Activated CD4-positive, alpha-beta T cell treated with anti-CD3 and anti-CD28 coated beads for 48 hours (primary cell): ENCODE measurements at regions not wholly inside any gene's neighbourhood (a gene's known extent, or its start where the extent isn't known, plus 50 kb on each side); places are given as distances from the start of the nearest gene placed in this dataset.

ENCODE experiments used
- DNase-seq: peaks from one replicate; pipeline ENCODE4 v3.0.0-alpha.2; 2020

GRCh38 chr1:88035578-88035977 is 648.5 kb upstream of the PKN2 start:
- no peak for DNase-seq

- no peak for DNase-seq
Measured at GRCh38 chr1:88036345-88037014, 647.6 kb upstream of the PKN2 start.

DNA sequence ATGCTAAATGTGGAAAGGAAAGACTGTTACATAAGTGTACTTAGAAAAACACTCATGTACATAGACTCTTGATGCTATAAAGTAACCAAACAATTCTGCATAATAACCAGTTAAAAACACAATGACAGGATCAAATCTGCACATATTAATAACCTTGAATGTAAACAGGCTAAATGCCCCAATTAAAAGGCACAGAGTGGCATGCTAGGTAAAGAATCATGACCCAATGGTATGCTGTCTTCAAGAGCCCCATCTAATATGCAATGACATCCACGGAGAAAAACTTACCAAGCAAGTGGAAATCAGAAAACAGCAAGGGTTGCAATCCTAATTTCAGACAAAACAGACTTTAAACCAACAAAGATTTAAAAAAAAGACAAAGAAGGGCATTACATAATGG is 644.8 kb upstream of the PKN2 start:
- no peak for DNase-seq

- DNase-seq = no peak
Measured at GRCh38 chr1:88043834-88044233, 640.2 kb upstream of the PKN2 start.

GRCh38 chr1:88052167-88052566 is 631.9 kb upstream of the PKN2 start:
- DNase-seq = no peak

GRCh38 chr1:88053065-88053464 is 631.0 kb upstream of the PKN2 start:
- no peak for DNase-seq

DNA sequence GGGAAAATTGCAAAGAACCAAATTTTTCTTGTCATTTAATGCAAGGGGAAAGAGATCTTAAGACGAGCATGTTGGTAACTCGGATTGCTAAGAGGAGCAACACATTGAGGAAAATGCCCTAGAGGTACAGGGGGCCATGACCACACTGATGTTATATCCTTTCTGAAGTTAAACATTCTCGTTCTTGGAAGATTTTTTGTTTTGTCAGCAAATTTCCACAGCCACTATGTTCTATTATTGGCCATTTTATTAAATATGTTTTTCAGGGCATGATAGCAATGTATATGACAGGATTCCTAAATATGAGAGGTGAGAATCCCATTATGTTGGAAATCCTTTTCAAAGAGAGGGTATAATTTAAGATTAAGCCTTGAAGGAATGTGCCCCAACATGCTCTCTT is 627.2 kb upstream of the PKN2 start:
- no peak for DNase-seq

- DNase-seq = no peak
Measured at GRCh38 chr1:88058205-88058604, 625.9 kb upstream of the PKN2 start.

GRCh38 chr1:88060112-88060673 is 623.9 kb upstream of the PKN2 start:
- DNase-seq = no peak

GRCh38 chr1:88060750-88061491 is 623.2 kb upstream of the PKN2 start:
- no peak for DNase-seq

DNA sequence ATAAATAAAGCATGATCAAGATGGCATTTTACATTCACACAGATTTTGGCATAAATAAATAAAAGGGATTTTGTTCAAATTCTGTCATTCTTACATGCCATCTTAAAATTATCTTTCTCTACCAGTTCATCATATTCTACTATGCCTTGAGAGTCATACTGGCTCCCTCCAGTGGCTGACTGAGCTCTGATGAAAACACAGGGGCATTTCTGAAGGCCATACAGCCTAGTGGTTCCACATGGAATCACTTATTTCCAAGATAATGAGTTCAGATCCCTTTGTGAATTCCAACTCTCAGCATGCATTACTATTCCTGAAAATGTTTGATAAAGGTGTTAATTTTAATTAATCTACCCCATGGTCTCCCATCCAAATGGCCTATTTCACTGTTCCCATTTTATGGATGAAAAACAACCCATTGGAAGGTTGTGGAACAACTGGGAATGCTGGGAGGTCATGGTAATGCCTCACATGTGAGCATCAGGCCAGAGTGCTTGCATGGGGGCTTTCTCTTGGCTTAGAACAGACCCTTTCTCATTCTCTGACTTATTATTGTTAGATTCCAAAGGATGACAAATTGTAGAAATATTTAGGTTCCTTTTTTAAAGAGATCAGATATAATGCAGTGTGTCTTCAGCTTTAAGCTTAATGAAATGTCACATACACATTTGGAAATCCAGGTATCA is 622.4 kb upstream of the PKN2 start:
- peak; percentile 18 for DNase-seq

GRCh38 chr1:88062650-88063153 is 621.4 kb upstream of the PKN2 start:
- no peak for DNase-seq

- DNase-seq = no peak
Measured at GRCh38 chr1:88063605-88064004, 620.5 kb upstream of the PKN2 start.

DNA sequence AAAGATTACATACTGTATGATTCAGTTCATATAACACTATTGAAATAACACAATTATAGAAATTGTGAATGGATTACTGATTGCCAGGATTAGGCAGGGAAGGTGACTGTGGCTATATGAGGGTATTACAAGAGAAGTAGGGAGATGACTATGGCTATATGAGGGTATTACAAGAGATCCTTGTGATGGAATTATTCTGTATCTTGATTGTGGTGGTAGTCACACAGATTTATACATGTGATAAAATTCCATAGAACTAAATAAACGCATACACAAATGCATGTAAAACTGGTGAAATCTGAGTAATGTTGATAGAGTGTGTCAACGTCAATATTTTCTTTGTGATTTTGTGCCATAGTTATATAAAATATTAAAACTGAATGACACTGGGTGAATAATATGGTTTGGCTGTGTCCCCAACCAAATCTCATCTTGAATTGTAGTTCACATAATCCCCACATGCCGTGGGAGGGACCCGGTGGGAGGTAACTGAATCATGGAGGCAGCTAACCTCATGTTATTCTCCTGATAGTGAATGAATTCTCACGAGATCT is 615.6 kb upstream of the PKN2 start:
- DNase-seq = no peak

- no peak for DNase-seq
Measured at GRCh38 chr1:88070956-88071355, 613.1 kb upstream of the PKN2 start.

- DNase-seq = no peak
Measured at GRCh38 chr1:88074661-88075060, 609.4 kb upstream of the PKN2 start.

GRCh38 chr1:88075813-88076212 is 608.3 kb upstream of the PKN2 start:
- DNase-seq = no peak

- no peak for DNase-seq
Measured at GRCh38 chr1:88079036-88079435, 605.0 kb upstream of the PKN2 start.

DNA sequence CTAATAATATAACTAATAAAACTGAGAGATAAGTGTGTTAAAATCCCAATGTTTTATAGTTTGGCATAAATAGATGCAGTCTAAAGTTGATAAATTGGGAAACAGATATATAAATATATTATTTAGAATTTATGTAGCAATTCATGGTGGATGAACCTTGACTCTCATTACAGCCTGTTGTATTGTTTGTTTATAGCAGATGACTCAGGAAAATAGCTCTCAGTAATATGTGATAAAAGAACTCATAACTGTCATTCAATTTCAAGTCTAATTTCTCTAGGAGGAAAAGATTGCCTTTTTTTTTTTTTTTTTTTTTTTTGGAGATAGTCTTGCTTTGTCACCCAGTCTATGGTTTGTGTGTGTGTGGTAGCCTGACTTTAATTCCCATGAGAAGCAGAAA is 603.2 kb upstream of the PKN2 start:
- DNase-seq = no peak

GRCh38 chr1:88088481-88088880 is 595.6 kb upstream of the PKN2 start:
- DNase-seq = no peak

GRCh38 chr1:88089961-88090360 is 594.1 kb upstream of the PKN2 start:
- DNase-seq = no peak

GRCh38 chr1:88098881-88099280 is 585.2 kb upstream of the PKN2 start:
- no peak for DNase-seq

- DNase-seq = no peak
Measured at GRCh38 chr1:88101041-88101440, 583.0 kb upstream of the PKN2 start.
